GM12878 (cell line): ENCODE measurements at regions not wholly inside any gene's neighbourhood (a gene's known extent, or its start where the extent isn't known, plus 50 kb on each side); places are given as distances from the start of the nearest gene placed in this dataset.

Source experiments
- ATAC-seq: fragments of 200-7000 bp; cut with Tn5 transposase; 3 replicates; pipeline ENCODE4 v1.9.1; 2020; ENCODE audit warnings: mild to moderate bottlenecking, moderate library complexity
- BruUV-seq: library from RNA; stranded (reverse); fragments of 400-500 nt; replicated peaks from 2 replicates; lab custom pipeline; 2021; lab: Mats Ljungman, UMichigan
- CTCF ChIA-PET: fragments of 300-600 bp; sonication (Branson Sonifier 250); formaldehyde crosslinking; extraction: SDS; loops from one replicate; lab custom pipeline; 2021; ENCODE audit warnings: inconsistent platforms; lab: Yijun Ruan, JAX
- POLR2A ChIA-PET: fragments of 350-600 bp; formaldehyde crosslinking; extraction: SDS; loops from one replicate; lab custom pipeline; 2021; ENCODE audit warnings: inconsistent platforms; lab: Charles Lee
- RAD21 ChIA-PET: fragments of 300-600 bp; sonication (Branson Sonifier 250); formaldehyde crosslinking; loops from one replicate; lab custom pipeline; 2023; ENCODE audit warnings: antibody characterized with exemption; ENCODE audit not compliant: unreplicated experiment; lab: Charles Lee
- SMC1A ChIA-PET: fragments of 300-600 bp; sonication (Branson Sonifier 250); formaldehyde crosslinking; loops from one replicate; lab custom pipeline; 2023; ENCODE audit not compliant: unreplicated experiment, uncharacterized antibody; lab: Charles Lee
- DNase-seq: peaks from one replicate; pipeline ENCODE4 v3.0.0-alpha.2; 2011; ENCODE audit warnings: low read depth, low spot score
- FAIRE-seq: peaks from 3 replicates; lab custom pipeline; 2011; peaks lifted over from hg19 to GRCh38; lab: Jason Lieb, UNC
- H2AFZ ChIP-seq: 2 replicates; pipeline ENCODE4 v1.6.0; 2011; ENCODE audit warnings: low read depth, low read length, control low read depth; ENCODE audit not compliant: control insufficient read depth
- H3K27ac ChIP-seq: 2 replicates; pipeline ENCODE4 v1.5.1; 2011; ENCODE audit warnings: control low read depth; ENCODE audit not compliant: control insufficient read depth, insufficient read depth
- H3K27me3 ChIP-seq, 2 experiments: replicated peaks in 1 of 2; 2 replicates each; pipeline versions ENCODE4 v1.6.0 to v1.6.1; 2011; ENCODE audit warnings: low read length in 1 of 2; ENCODE audit not compliant: control insufficient read depth in 2 of 2, insufficient read depth in 2 of 2
- H3K36me3 ChIP-seq, 2 experiments: 2 replicates each; pipeline ENCODE4 v1.5.1; 2011; ENCODE audit warnings: low read length in 1 of 2; ENCODE audit not compliant: control insufficient read depth in 2 of 2, insufficient read depth in 2 of 2
- H3K4me1 ChIP-seq: 2 replicates; pipeline ENCODE4 v1.6.1; 2011; ENCODE audit warnings: mild to moderate bottlenecking, low read length, moderate library complexity, mixed read lengths; ENCODE audit not compliant: control insufficient read depth, insufficient read depth
- H3K4me2 ChIP-seq: 2 replicates; pipeline ENCODE4 v1.6.0; 2011; ENCODE audit warnings: control low read depth; ENCODE audit not compliant: control insufficient read depth, insufficient read depth
- H3K4me3 ChIP-seq: fragments of 200-600 bp; sonication (generic); 2 replicates; pipeline ENCODE4 v1.5.1; 2016
- H3K79me2 ChIP-seq: 2 replicates; pipeline ENCODE4 v1.6.0; 2011; ENCODE audit warnings: low read length; ENCODE audit not compliant: control insufficient read depth, insufficient read depth
- H3K9ac ChIP-seq: 2 replicates; pipeline ENCODE4 v1.8.0; 2011; ENCODE audit warnings: low read length, control low read depth, mixed read lengths; ENCODE audit not compliant: control insufficient read depth, insufficient read depth
- H3K9me3 ChIP-seq: replicated peaks from 3 replicates; pipeline ENCODE4 v1.5.1; 2011; ENCODE audit warnings: mild to moderate bottlenecking, low read length; ENCODE audit not compliant: control insufficient read depth, insufficient read depth
- H4K20me1 ChIP-seq: 2 replicates; pipeline ENCODE4 v1.6.0; 2011; ENCODE audit not compliant: control insufficient read depth, insufficient read depth
- MYC ChIP-seq: IDR thresholded peaks from 2 replicates; pipeline ENCODE4 v1.6.1; 2011; ENCODE audit warnings: mild to moderate bottlenecking, low read length, moderate library complexity, inconsistent platforms; ENCODE audit not compliant: insufficient read depth, insufficient replicate concordance, insufficient read length, severe bottlenecking
- POLR2AphosphoS2 ChIP-seq: IDR thresholded peaks from 2 replicates; pipeline ENCODE4 v1.6.1; 2011; ENCODE audit warnings: low read depth, mild to moderate bottlenecking, low read length, improper control_type of control experiment, moderate library complexity
- SREBF2 ChIP-seq: IDR thresholded peaks from 2 replicates; pipeline ENCODE4 v1.6.1; 2012; ENCODE audit warnings: mild to moderate bottlenecking, low read length
- USF1 ChIP-seq: IDR thresholded peaks from 2 replicates; pipeline ENCODE4 v1.6.1; 2011; ENCODE audit warnings: borderline replicate concordance, low read depth, mild to moderate bottlenecking, moderate library complexity, mixed read lengths, low read length; ENCODE audit not compliant: insufficient read depth; ENCODE audit errors: extremely low read length
- WRNIP1 ChIP-seq: IDR thresholded peaks from 2 replicates; pipeline ENCODE4 v1.6.1; 2011; ENCODE audit warnings: low read depth, low read length, improper control_type of control experiment, borderline replicate concordance
- ZBTB11 ChIP-seq: fragments of 450-650 bp; formaldehyde crosslinking; IDR thresholded peaks from 2 replicates; pipeline ENCODE4 v1.5.0; 2022; ENCODE audit warnings: mild to moderate bottlenecking, missing genetic modification characterization
- ZBTB4 ChIP-seq: fragments of 450-650 bp; formaldehyde crosslinking; IDR thresholded peaks from 2 replicates; pipeline ENCODE4 v1.4.0; 2022; ENCODE audit warnings: mild to moderate bottlenecking, moderate library complexity
- ZNF217 ChIP-seq: fragments of 450-650 bp; IDR thresholded peaks from 2 replicates; pipeline ENCODE4 v1.6.1; 2017; ENCODE audit warnings: antibody characterized with exemption, mild to moderate bottlenecking
- ZSCAN29 ChIP-seq: fragments of 450-650 bp; IDR thresholded peaks from 2 replicates; pipeline ENCODE4 v1.6.1; 2017; ENCODE audit warnings: mild to moderate bottlenecking, moderate library complexity
- WGBS: methylation state at CpG from one replicate; pipeline ENCODE4 v1.1.6; 2016; ENCODE audit warnings: low lambda C conversion rate; ENCODE audit not compliant: insufficient replicate concordance, insufficient coverage; ENCODE audit errors: missing lambda C conversion rate; 5-methylcytosine and 5-hydroxymethylcytosine counted together
- in situ Hi-C: fragments of 300-500 bp; cut with MboI; formaldehyde crosslinking; loops from 9 replicates; pipeline ENCODE4 v1.14.3; 2018; ENCODE audit warnings: mixed read lengths
- intact Hi-C: fragments of 100-400 bp; cut with micrococcal nuclease; formaldehyde crosslinking; loops from one replicate; pipeline ENCODE4 v1.14.2; 2022; ENCODE audit not compliant: unreplicated experiment

GRCh38 chr14:104403421-104404220 lies 175.9 kb upstream of the C14orf180 start:
- POLR2A ChIA-PET = interaction anchor here (0.5 kb wide), 1 partner anchor 1029 kb away, joined by 4 read pairs; no protein-coding TSS in a partner anchor

More at GRCh38 chr14:104403421-104404220, 175.9 kb upstream of the C14orf180 start:
- WGBS = 40% methylated on average over 11 of the region's 11 CpGs
- Histone ChIP-seq H2AFZ (no peak overlapping the region), H3K4me3 (no peak overlapping the region), H4K20me1 (no peaks in the 10 kb centered on the region), H3K79me2 (no peaks in the 10 kb centered on the region), H3K4me2 (no peak overlapping the region), H3K27me3 (no peaks in the 10 kb centered on the region; a peak in 1 of 4 replicates), H3K36me3 (no peaks in the 10 kb centered on the region), H3K4me1 (no peaks in the 10 kb centered on the region), H3K27ac (no peak overlapping the region), H3K9me3 (no peaks in the 10 kb centered on the region; the same call in 2 of the 3 replicates), H3K9ac (no peak overlapping the region)
- no TSS peak for BruUV-seq
- intact Hi-C loops (no loop called here), in situ Hi-C loops (no loop called here)
- no peak for DNase-seq
- ChIA-PET CTCF (no interaction called here), SMC1A (interaction anchor here (1.4 kb wide), 1 partner anchor 14 kb away, joined by 4 read pairs; no protein-coding TSS in a partner anchor), RAD21 (no interaction called here)
- FAIRE-seq = no peak
- no peak for TF ChIP-seq USF1
- TF ChIP-seq ZNF217 = no peak
- no peak for TF ChIP-seq SREBF2
- TF ChIP-seq ZBTB11 (CRISPR knock-in tag) = no peak
- TF ChIP-seq POLR2AphosphoS2 = no peak
- TF ChIP-seq ZSCAN29 = no peak
- no peak for TF ChIP-seq MYC
- no peak for TF ChIP-seq ZBTB4 (CRISPR knock-in tag)
- TF ChIP-seq WRNIP1 = no peak
- ATAC-seq = no peak
